ENCODE measurements at regions not wholly inside any gene's neighbourhood (a gene's known extent, or its start where the extent isn't known, plus 50 kb on each side); places are given as distances from the start of the nearest gene placed in this dataset. TPM values are rescaled to one million over a fixed set of nuclear protein-coding genes. Genes with fewer than 3 reads are reported as not detected.

DNA sequence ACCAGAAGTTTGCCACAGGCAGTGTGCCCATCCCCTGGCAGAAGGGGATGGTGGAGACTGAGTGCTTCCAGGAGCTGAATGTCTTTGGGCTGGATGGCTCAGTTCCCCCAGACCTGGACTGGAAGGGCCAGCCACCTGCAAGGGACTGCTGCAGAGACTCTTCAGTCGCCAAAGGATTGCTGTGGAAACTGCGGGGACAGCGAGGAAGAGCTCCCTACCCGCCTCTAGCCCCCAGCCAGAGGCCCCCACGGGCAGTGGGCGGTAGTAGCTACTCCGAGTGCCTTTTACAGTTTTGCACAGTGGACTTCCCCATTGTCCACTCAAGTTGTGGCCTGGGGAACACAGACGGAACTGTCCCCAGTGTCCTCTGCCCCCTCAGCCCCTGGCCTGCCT lies 138.5 kb downstream of the ZDHHC20 start:
- Histone ChIP-seq H3K4me1 (no peaks in the 10 kb centered on the region), H3K36me3 (replicated peaks in 1 of 2; ENCODE audit: insufficient read depth in 1 of 2, low read depth in 2 of 2) (no peaks in the 10 kb centered on the region), H3K9me3 (no peaks in the 10 kb centered on the region), H3K27ac (no peak overlapping the region), H3K27me3 (no peaks in the 10 kb centered on the region), H3K4me3 (no peak overlapping the region)
- TF ChIP-seq, protein P1, sequence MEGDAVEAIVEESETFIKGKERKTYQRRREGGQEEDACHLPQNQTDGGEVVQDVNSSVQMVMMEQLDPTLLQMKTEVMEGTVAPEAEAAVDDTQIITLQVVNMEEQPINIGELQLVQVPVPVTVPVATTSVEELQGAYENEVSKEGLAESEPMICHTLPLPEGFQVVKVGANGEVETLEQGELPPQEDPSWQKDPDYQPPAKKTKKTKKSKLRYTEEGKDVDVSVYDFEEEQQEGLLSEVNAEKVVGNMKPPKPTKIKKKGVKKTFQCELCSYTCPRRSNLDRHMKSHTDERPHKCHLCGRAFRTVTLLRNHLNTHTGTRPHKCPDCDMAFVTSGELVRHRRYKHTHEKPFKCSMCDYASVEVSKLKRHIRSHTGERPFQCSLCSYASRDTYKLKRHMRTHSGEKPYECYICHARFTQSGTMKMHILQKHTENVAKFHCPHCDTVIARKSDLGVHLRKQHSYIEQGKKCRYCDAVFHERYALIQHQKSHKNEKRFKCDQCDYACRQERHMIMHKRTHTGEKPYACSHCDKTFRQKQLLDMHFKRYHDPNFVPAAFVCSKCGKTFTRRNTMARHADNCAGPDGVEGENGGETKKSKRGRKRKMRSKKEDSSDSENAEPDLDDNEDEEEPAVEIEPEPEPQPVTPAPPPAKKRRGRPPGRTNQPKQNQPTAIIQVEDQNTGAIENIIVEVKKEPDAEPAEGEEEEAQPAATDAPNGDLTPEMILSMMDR (IDR thresholded peaks at IDR 0.05), result no peak
- no peak for TF ChIP-seq POLR2A (IDR thresholded peaks at IDR 0.05)
- intact Hi-C loops (cut with DNase I), result no loop called here
- DNase-seq, result no peak
- 81 to 100% methylated on average over 3 to 8 of the region's 8 CpGs for WGBS, 2 donors
- ATAC-seq, result no peak

DNA sequence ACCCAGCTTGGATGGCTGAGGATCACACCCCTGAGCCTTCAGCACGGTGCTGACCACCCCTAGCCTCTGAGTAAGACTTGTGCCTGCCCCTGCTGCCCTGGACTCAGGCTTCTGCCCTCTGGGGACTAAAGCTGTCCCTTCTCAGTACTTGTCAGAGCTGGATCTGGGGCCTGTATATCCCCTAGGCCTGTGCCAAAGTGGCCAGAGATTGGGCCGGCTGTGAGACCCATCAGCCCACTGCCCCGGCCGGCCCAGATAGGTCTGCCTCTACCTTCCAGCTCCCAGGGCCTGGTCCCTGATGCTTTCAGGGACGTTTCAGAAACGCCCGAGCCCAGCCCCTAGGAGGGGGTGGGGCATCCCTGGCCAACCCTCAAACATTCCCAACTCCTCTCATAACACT lies 137.8 kb downstream of the ZDHHC20 start:
- H3K4me1 ChIP-seq, result no peaks in the 10 kb centered on the region
- intact Hi-C loops (cut with DNase I), result no loop called here
- no peaks in the 10 kb centered on the region for H3K9me3 ChIP-seq
- no peak for ATAC-seq
- H3K4me3 ChIP-seq, result no peak overlapping the region
- no peak overlapping the region for H3K27ac ChIP-seq
- no peaks in the 10 kb centered on the region for H3K27me3 ChIP-seq
- DNase-seq, result no peak
- no peak for TF ChIP-seq POLR2A (IDR thresholded peaks at IDR 0.05)
- TF ChIP-seq, protein P1 (IDR thresholded peaks at IDR 0.05), result no peak
- 66 to 76% methylated on average over 4 to 7 of the region's 7 CpGs for WGBS, 2 donors
- H3K36me3 ChIP-seq (replicated peaks in 1 of 2; ENCODE audit: insufficient read depth in 1 of 2, low read depth in 2 of 2), result no peaks in the 10 kb centered on the region

DNA sequence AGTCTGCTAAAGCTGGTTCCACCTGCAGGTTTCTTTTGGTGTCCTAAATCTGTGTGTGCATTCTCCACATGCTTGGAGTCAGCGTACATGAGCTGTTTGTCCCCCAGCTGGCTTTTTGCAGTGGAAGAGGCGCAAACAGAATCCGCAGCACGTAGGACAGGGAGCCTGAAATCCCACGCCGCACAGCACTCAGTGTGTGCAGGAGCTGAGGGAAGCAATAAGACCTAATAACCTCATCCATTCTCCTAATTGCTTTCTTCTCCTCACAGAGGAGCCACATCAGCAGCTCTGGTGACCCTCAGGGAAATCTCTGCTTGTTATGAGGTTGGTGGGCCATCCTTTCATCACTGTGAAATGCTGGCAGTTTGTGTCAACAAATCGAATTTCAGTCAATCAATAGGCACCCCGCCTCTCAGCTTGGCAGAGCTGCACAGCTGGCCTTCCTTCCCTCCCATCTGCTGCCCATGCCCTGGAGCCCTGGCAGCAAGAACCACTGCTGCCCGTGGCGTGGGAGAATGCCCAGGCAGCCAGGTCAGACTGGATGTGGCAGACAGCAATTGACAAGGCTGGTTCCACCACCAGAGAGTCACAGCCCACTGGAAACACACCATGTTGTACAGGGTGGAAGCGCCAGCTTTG lies 136.7 kb downstream of the ZDHHC20 start:
- no peak overlapping the region for H3K27ac ChIP-seq
- H3K4me3 ChIP-seq, result no peak overlapping the region
- H3K9me3 ChIP-seq, result no peaks in the 10 kb centered on the region
- H3K4me1 ChIP-seq, result no peaks in the 10 kb centered on the region
- 61 to 85% methylated on average over 8 to 11 of the region's 11 CpGs for WGBS, 2 donors
- no peaks in the 10 kb centered on the region for H3K27me3 ChIP-seq
- no peaks in the 10 kb centered on the region for H3K36me3 ChIP-seq (replicated peaks in 1 of 2; ENCODE audit: insufficient read depth in 1 of 2, low read depth in 2 of 2)
- DNase-seq (no peak), ATAC-seq (no peak)
- TF ChIP-seq POLR2A (IDR thresholded peaks at IDR 0.05), result no peak
- TF ChIP-seq, protein P1 (IDR thresholded peaks at IDR 0.05), result no peak
- intact Hi-C loops (cut with DNase I), result no loop called here

Small RNA genes lying in the stretch of these regions (small RNA-seq; reads per million reads assigned to genes)
- not detected for gene AL158032.2
